Skin of body (tissue), 1 donor: ENCODE measurements at regions not wholly inside any gene's neighbourhood (a gene's known extent, or its start where the extent isn't known, plus 50 kb on each side); places are given as distances from the start of the nearest gene placed in this dataset.

Experiments used
- DNase-seq: peaks from one replicate; lab custom pipeline; 2025; lab: John Stamatoyannopoulos, UW

DNA sequence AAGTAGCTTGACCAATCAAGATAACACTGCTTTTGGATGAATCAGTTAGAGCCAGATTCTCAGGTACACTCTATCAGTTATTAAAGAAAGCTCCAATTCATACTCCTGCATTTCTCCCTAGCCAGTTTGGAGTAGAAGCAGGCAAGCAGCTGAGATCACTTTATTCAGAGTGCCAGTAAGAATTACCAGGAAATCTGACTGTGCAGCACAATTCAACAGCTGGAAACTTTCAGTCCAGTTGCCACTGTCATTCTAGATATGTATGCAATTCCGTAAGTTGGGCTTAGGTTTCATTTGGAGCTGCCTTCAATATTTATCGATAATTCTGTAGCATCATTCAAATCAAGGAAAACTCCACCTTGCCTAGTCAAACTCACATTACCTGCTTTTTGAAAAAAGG is 2625.6 kb upstream of the PCDH20 start:
- DNase-seq = no peak

DNA sequence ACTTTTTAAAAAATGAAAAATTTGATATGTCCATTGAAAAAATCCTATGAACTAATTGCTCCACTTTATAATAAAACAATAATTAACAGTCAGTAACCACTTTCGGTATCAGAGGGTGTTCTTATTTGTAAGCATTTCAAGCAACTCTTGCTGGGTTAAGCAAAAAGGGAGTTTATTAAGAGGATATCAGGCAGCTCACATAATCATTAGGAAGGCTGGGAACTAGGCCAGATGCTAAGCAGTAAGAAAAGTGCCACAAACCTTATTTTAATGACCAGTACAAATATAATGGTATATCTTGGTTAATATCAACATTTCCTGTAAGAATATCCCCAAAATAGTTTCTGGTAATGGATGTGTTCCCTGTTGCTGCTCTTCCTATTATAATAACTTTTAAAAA is 2618.3 kb upstream of the PCDH20 start:
- no peak for DNase-seq

DNA sequence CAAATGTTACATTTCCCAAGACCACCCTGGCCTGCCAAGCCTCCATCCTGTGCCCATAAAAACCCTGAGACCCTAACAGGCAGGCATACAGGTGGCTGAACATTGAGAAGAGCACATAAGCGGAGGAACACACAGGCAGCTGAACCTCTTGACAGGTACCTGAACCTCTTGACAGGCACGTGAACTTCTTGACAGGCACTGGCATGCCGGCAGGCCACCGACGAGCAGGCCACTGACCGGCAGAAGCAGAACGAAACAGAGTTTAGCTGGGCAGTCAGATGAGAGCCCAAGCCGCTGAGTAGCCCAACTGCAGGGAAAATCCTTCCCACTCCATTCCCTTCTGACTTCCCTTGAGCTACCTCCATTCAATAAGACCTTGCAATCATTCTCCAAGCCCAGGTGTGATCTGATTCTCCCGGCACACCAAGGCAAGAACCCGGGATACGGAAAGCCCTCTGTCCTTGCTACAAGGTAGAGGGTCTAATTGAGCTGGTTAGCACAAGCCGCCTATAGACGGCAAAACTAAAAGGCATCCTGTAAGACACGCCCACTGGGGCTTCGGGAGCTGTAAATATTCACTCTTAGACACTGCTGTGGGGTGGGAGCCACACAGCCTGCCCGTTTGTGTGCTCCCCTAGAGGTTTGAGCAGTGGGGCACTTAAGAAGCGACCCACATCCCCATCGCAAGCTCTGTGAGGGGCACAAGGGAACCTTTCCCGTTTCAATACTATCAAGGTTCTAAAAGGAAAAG is 2613.9 kb upstream of the PCDH20 start:
- DNase-seq = no peak

DNA sequence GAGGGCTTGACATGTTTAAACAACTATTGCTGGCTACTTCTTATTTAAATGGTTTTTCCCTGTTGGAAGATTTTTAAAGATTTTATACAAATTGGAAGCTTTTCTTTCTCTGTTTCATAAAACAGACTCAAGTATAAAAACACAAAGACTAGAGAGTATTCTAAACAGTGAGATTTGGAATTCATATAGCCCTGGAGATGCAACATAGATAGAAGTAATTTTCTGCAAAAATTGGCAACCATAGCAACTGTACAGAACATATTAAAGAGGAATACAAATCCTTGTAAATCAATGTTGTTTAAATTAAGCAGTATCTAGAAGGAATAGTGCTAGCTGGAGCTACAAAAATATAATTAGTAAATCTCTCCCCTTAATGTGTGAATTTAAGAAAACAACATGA is 2612.9 kb upstream of the PCDH20 start:
- no peak for DNase-seq

DNA sequence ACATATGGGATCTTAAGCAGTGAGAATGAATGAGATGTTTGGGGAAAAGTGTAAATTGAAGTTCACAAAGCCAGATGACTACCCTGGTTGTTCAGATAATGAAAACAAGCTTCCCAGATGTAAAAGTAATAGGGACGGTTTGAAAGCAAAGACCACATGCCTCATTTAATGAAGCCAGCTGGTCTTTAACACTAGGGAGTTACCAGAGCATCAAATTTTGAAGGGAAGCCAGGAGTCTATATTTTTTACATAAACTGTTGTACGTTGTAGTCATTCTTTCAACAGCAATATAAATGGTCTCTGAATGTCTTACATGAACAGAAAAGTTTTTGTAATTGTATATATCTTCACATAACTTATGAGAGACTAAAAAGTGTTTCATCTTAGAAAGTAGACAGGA is 2604.5 kb upstream of the PCDH20 start:
- DNase-seq = peak; percentile 29

- DNase-seq = no peak
These were observed 2591.7 kb upstream of the PCDH20 start for GRCh38 chr13:64007339-64007738.

- no peak for DNase-seq
These were observed 2584.7 kb upstream of the PCDH20 start for GRCh38 chr13:64000321-64000720.

GRCh38 chr13:63999614-64000305 is 2584.1 kb upstream of the PCDH20 start:
- DNase-seq = no peak

DNA sequence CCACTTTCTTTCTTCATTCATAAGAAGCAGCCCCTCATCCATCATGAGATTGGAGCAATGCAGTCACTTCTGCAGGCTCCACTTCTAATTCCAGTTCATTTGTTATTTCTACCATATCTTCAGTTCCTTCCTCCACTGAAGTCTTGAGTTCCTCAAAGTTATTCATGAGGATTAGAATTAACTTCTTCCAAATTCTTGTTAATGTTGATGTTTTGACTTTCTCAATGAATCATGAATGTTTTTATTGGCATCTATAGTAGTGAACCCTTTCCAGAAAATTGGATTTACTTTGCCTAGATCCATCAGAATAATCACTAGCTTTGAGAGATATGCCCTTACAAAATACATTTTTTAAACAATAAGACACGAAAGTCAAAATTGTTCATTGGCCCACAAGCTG is 2567.7 kb upstream of the PCDH20 start:
- no peak for DNase-seq

- DNase-seq = no peak
These were observed 2564.3 kb upstream of the PCDH20 start for GRCh38 chr13:63979951-63980350.

GRCh38 chr13:63972328-63972727 is 2556.7 kb upstream of the PCDH20 start:
- peak; percentile 48 for DNase-seq

DNA sequence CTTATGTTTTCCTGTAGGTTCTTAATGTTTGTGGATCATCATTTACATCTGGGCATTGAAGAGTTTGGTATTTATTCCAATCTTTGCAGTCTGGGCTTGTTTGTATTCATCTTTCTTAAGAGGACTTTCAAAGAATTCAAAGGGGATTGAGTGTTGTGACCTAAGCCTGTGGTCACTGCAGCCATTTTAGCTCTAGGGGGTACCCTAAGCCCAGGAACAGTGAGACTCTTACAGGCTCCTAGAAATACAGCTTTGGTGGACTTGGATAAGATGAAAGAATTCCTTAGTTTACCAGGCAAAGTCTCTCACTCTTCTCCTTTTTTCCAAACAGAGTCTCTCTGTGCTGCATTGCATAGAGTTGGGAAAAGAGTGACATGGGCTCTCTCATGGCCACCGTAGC is 2539.0 kb upstream of the PCDH20 start:
- no peak for DNase-seq

GRCh38 chr13:63948045-63948444 is 2532.4 kb upstream of the PCDH20 start:
- no peak for DNase-seq

- no peak for DNase-seq
These were observed 2529.3 kb upstream of the PCDH20 start for GRCh38 chr13:63944911-63945310.

GRCh38 chr13:63942372-63942771 is 2526.7 kb upstream of the PCDH20 start:
- no peak for DNase-seq

- DNase-seq = no peak
These were observed 2523.2 kb upstream of the PCDH20 start for GRCh38 chr13:63938851-63939250.

GRCh38 chr13:63910511-63910910 is 2494.9 kb upstream of the PCDH20 start:
- no peak for DNase-seq

- no peak for DNase-seq
These were observed 2494.2 kb upstream of the PCDH20 start for GRCh38 chr13:63909726-63910375.

- no peak for DNase-seq
These were observed 2486.5 kb upstream of the PCDH20 start for GRCh38 chr13:63902141-63902540.

GRCh38 chr13:63901630-63902029 is 2486.0 kb upstream of the PCDH20 start:
- DNase-seq = no peak

- no peak for DNase-seq
These were observed 2484.8 kb upstream of the PCDH20 start for GRCh38 chr13:63900406-63900805.

DNA sequence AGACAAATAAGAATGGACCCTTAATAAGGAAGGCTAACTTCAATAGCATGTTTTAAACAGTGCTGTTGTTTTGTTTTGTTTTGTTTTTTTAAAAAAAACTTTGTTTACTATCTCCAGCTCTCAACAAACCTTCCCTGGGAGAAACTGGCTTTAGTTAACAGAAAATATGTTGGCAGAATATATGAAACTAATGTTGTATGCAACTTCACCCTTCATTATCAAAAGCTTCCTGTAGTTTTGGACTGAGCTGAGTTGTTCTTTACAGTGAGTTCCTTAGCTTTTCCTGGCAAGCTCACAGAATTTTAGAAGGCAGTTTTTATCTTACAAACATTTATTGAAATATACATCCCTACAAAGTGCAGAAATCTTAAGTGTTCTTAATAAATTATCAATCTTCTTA is 2480.7 kb upstream of the PCDH20 start:
- no peak for DNase-seq

GRCh38 chr13:63882052-63882451 is 2466.4 kb upstream of the PCDH20 start:
- DNase-seq = no peak
